Left lung (tissue), 4 donors: ENCODE measurements at regions not wholly inside any gene's neighbourhood (a gene's known extent, or its start where the extent isn't known, plus 50 kb on each side); places are given as distances from the start of the nearest gene placed in this dataset.

Experiments
- ATAC-seq: fragments of 200-7000 bp; cut with Tn5 transposase; one replicate; pipeline ENCODE4 v1.9.1; 2020; ENCODE audit warnings: moderate library complexity
- DNase-seq, 4 donors: peaks; one replicate each; pipeline ENCODE4 v3.0.0-alpha.2; 2013 to 2020
- H3K27ac ChIP-seq, 2 donors: fragments of 200-600 bp; sonication (generic) in 1 of 2; one replicate each; pipeline versions ENCODE4 v1.5.0 to v1.8.0; 2020 to 2021
- H3K27me3 ChIP-seq, 2 donors: fragments of 200-600 bp; sonication (generic) in 1 of 2; one replicate each; pipeline versions ENCODE4 v1.5.0 to v1.8.0; 2020 to 2021
- H3K36me3 ChIP-seq, 2 donors: fragments of 200-600 bp; sonication (generic) in 1 of 2; one replicate each; pipeline versions ENCODE4 v1.5.0 to v1.8.0; 2020 to 2021
- H3K4me1 ChIP-seq, 2 donors: fragments of 200-600 bp; one replicate each; pipeline ENCODE4 v1.8.0; 2021
- H3K4me3 ChIP-seq, 2 donors: fragments of 200-600 bp; sonication (generic) in 1 of 2; one replicate each; pipeline versions ENCODE4 v1.5.0 to v1.8.0; 2020 to 2021; ENCODE audit warnings: mild to moderate bottlenecking in 1 of 2
- H3K9me3 ChIP-seq, 2 donors: fragments of 200-600 bp; sonication (generic) in 1 of 2; one replicate each; pipeline versions ENCODE4 v1.5.0 to v1.8.0; 2020 to 2021
- CTCF ChIP-seq, 2 donors: fragments of 200-600 bp; sonication (generic) in 1 of 2; IDR thresholded peaks; one replicate each; pipeline versions ENCODE4 v1.5.0 to v1.8.0; 2021; ENCODE audit warnings: antibody characterized with exemption in 2 of 2
- intact Hi-C, 2 donors: fragments of 100-400 bp; cut with DNase I; formaldehyde crosslinking; loops; one replicate each; pipeline versions ENCODE4 v1.11.2 to v1.14.2; 2022
- donor health status: DM: no; HTN: yes; CAD: no.
- donor health status: DM: no; HTN: no; CAD: no.

- ATAC-seq: peak; percentile 49
- Histone ChIP-seq H3K4me3 (no peak overlapping the region), H3K4me1 (no peaks in the 10 kb centered on the region), H3K27me3 (no peaks in the 10 kb centered on the region), H3K9me3 (no peaks in the 10 kb centered on the region), H3K36me3 (no peaks in the 10 kb centered on the region), H3K27ac (no peak overlapping the region)
- DNase-seq: no peak
- no peak for TF ChIP-seq CTCF (IDR thresholded peaks at IDR 0.05)
- intact Hi-C loops: no loop called here
Measured at GRCh38 chr12:61504396-61505080, 755.7 kb upstream of the USP15 start.

GRCh38 chr12:61513499-61513898 lies 746.7 kb upstream of the USP15 start:
- Histone ChIP-seq H3K9me3 (no peaks in the 10 kb centered on the region), H3K36me3 (no peaks in the 10 kb centered on the region), H3K27me3 (no peaks in the 10 kb centered on the region), H3K27ac (no peak overlapping the region), H3K4me1 (no peaks in the 10 kb centered on the region), H3K4me3 (no peak overlapping the region)
- TF ChIP-seq CTCF (IDR thresholded peaks at IDR 0.05): no peak
- ATAC-seq (no peak), DNase-seq (no peak)
- intact Hi-C loops: no loop called here

GRCh38 chr12:61514016-61514415 lies 746.2 kb upstream of the USP15 start:
- intact Hi-C loops: no loop called here
- H3K4me1 ChIP-seq: no peaks in the 10 kb centered on the region
- H3K36me3 ChIP-seq: no peaks in the 10 kb centered on the region
- no peaks in the 10 kb centered on the region for H3K27me3 ChIP-seq
- no peak for ATAC-seq
- H3K9me3 ChIP-seq: no peaks in the 10 kb centered on the region
- H3K4me3 ChIP-seq: no peak overlapping the region
- TF ChIP-seq CTCF (IDR thresholded peaks at IDR 0.05): no peak
- DNase-seq: no peak
- no peak overlapping the region for H3K27ac ChIP-seq

- intact Hi-C loops: no loop called here
- no peak for ATAC-seq
- TF ChIP-seq CTCF (IDR thresholded peaks at IDR 0.05): no peak
Measured at GRCh38 chr12:61521258-61521657, 738.9 kb upstream of the USP15 start.

GRCh38 chr12:61523276-61523992 lies 736.8 kb upstream of the USP15 start:
- no peak for ATAC-seq
- intact Hi-C loops: no loop called here
- Histone ChIP-seq H3K27me3 (no peaks in the 10 kb centered on the region), H3K27ac (no peak overlapping the region), H3K4me1 (no peaks in the 10 kb centered on the region), H3K9me3 (peaks cover 0 to 1% of the 10 kb centered on the region in 2 donors), H3K4me3 (no peak overlapping the region), H3K36me3 (no peaks in the 10 kb centered on the region)
- no peak for TF ChIP-seq CTCF (IDR thresholded peaks at IDR 0.05)
- DNase-seq: no peak

More at GRCh38 chr12:61521258-61521657, 738.9 kb upstream of the USP15 start:
- no peak for DNase-seq
- no peak overlapping the region for H3K4me3 ChIP-seq
- no peaks in the 10 kb centered on the region for H3K4me1 ChIP-seq
- no peaks in the 10 kb centered on the region for H3K27me3 ChIP-seq
- no peak overlapping the region for H3K27ac ChIP-seq
- peaks cover 0 to 1% of the 10 kb centered on the region in 2 donors for H3K9me3 ChIP-seq
- no peaks in the 10 kb centered on the region for H3K36me3 ChIP-seq
